H1 (cell line): ENCODE measurements at regions not wholly inside any gene's neighbourhood (a gene's known extent, or its start where the extent isn't known, plus 50 kb on each side); places are given as distances from the start of the nearest gene placed in this dataset.

Experiments used
- PHF8 ChIP-seq: fragments of 200-600 bp; sonication (generic); conservative IDR thresholded peaks from 2 replicates; pipeline ENCODE4 v1.7.1; 2012; ENCODE audit warnings: low read depth, mild to moderate bottlenecking, inconsistent platforms, low read length, moderate library complexity
- TF ChIP-seq, protein P1 (sequence below), 3 experiments: IDR thresholded peaks; 1 replicate in 2 of 3; 2 replicates in 1 of 3; pipeline versions ENCODE4 v1.5.1 to v1.6.1; 2011; ENCODE audit warnings: low read length in 3 of 3, mild to moderate bottlenecking in 3 of 3, inconsistent platforms in 2 of 3, low read depth in 1 of 3, moderate library complexity in 1 of 3; ENCODE audit not compliant: insufficient read depth in 1 of 3; ENCODE audit errors: control extremely low read depth in 1 of 3

GRCh38 chr14:25551674-25552073, 501.7 kb upstream of the STXBP6 start:
- TF ChIP-seq, protein P1, sequence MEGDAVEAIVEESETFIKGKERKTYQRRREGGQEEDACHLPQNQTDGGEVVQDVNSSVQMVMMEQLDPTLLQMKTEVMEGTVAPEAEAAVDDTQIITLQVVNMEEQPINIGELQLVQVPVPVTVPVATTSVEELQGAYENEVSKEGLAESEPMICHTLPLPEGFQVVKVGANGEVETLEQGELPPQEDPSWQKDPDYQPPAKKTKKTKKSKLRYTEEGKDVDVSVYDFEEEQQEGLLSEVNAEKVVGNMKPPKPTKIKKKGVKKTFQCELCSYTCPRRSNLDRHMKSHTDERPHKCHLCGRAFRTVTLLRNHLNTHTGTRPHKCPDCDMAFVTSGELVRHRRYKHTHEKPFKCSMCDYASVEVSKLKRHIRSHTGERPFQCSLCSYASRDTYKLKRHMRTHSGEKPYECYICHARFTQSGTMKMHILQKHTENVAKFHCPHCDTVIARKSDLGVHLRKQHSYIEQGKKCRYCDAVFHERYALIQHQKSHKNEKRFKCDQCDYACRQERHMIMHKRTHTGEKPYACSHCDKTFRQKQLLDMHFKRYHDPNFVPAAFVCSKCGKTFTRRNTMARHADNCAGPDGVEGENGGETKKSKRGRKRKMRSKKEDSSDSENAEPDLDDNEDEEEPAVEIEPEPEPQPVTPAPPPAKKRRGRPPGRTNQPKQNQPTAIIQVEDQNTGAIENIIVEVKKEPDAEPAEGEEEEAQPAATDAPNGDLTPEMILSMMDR (IDR thresholded peaks at IDR 0.05; ENCODE audit: control extremely low read depth in 1 of 3, insufficient read depth in 1 of 3, low read depth in 1 of 3, low read length in 3 of 3): no peak
- no peak for TF ChIP-seq PHF8
